Esophagus squamous epithelium (tissue), 4 donors: ENCODE measurements at regions not wholly inside any gene's neighbourhood (a gene's known extent, or its start where the extent isn't known, plus 50 kb on each side); places are given as distances from the start of the nearest gene placed in this dataset.

Experiments
- CTCF ChIP-seq, 6 experiments: fragments of 450-650 bp in 4 of 6; fragments of 200-600 bp in 2 of 6; sonication (generic) in 2 of 6; IDR thresholded peaks; one replicate each; pipeline ENCODE4 v1.5.1; 2016 to 2019; ENCODE audit warnings: antibody characterized with exemption in 6 of 6, mild to moderate bottlenecking in 4 of 6, moderate library complexity in 4 of 6
- POLR2A ChIP-seq, 4 donors: fragments of 450-650 bp; IDR thresholded peaks; one replicate each; pipeline ENCODE4 v1.6.1; 2017; ENCODE audit warnings: antibody characterized with exemption in 4 of 4, mild to moderate bottlenecking in 4 of 4, moderate library complexity in 3 of 4

GRCh38 chr5:167835146-167835545 lies 456.3 kb upstream of the WWC1 start:
- TF ChIP-seq CTCF (IDR thresholded peaks at IDR 0.05) (no peak), POLR2A (IDR thresholded peaks at IDR 0.05) (no peak)
